IMR-90 (cell line): ENCODE measurements at regions not wholly inside any gene's neighbourhood (a gene's known extent, or its start where the extent isn't known, plus 50 kb on each side); places are given as distances from the start of the nearest gene placed in this dataset.

Experiments used
- ATAC-seq: fragments of 200-7000 bp; cut with Tn5 transposase; 2 replicates; pipeline ENCODE4 v1.9.1; 2020; ENCODE audit warnings: low read depth, mild to moderate bottlenecking, moderate library complexity
- BruUV-seq: library from RNA; stranded (reverse); fragments of 400-500 nt; replicated peaks from 2 replicates; lab custom pipeline; 2021; lab: Mats Ljungman, UMichigan
- CTCF ChIA-PET: fragments of 300-600 bp; formaldehyde crosslinking; extraction: SDS; loops from one replicate; lab custom pipeline; 2021; ENCODE audit warnings: antibody characterized with exemption; lab: Yijun Ruan, JAX
- POLR2A ChIA-PET: fragments of 300-600 bp; sonication (Branson Sonifier 250); formaldehyde crosslinking; loops from one replicate; lab custom pipeline; 2022; ENCODE audit warnings: antibody characterized with exemption; ENCODE audit not compliant: unreplicated experiment; lab: Charles Lee
- DNase-seq: peaks from one replicate; pipeline ENCODE4 v3.0.0; 2013
- H2AFZ ChIP-seq: replicated peaks from 2 replicates; pipeline ENCODE3; 2013; ENCODE audit warnings: low read length, mild to moderate bottlenecking; ENCODE audit not compliant: poor library complexity
- H2AK5ac ChIP-seq: 2 replicates; pipeline ENCODE4 v1.6.1; 2013; ENCODE audit warnings: low read depth, low read length, inconsistent platforms
- H2AK9ac ChIP-seq: replicated peaks from 2 replicates; pipeline ENCODE3; 2013; ENCODE audit warnings: mild to moderate bottlenecking, low read depth, low read length, moderate library complexity; ENCODE audit not compliant: poor library complexity
- H2BK120ac ChIP-seq: 2 replicates; pipeline ENCODE4 v1.6.1; 2013; ENCODE audit warnings: low read depth, low read length, inconsistent platforms
- H2BK15ac ChIP-seq: 3 replicates; pipeline ENCODE4 v1.6.1; 2013; ENCODE audit warnings: low read depth, low read length, inconsistent platforms
- H2BK20ac ChIP-seq: 2 replicates; pipeline ENCODE4 v1.6.1; 2013; ENCODE audit warnings: low read depth, mild to moderate bottlenecking, inconsistent platforms, low read length, moderate library complexity
- H2BK5ac ChIP-seq: 2 replicates; pipeline ENCODE4 v1.6.1; 2013; ENCODE audit warnings: mild to moderate bottlenecking, low read depth, low read length, inconsistent platforms; ENCODE audit not compliant: poor library complexity, severe bottlenecking
- H3K14ac ChIP-seq: replicated peaks from 2 replicates; pipeline ENCODE4 v1.6.1; 2013; ENCODE audit warnings: low read depth, low read length, inconsistent platforms
- H3K18ac ChIP-seq: 2 replicates; pipeline ENCODE4 v1.6.1; 2013; ENCODE audit warnings: low read depth, low read length, control low read depth
- H3K23ac ChIP-seq: 2 replicates; pipeline ENCODE4 v1.6.1; 2013; ENCODE audit warnings: low read depth, low read length, inconsistent platforms
- H3K27ac ChIP-seq: 2 replicates; pipeline ENCODE4 v1.5.1; 2013; ENCODE audit warnings: mild to moderate bottlenecking, control low read depth, low read length; ENCODE audit not compliant: insufficient read depth
- H3K27me3 ChIP-seq: 2 replicates; pipeline ENCODE4 v1.6.1; 2013; ENCODE audit warnings: low read length; ENCODE audit not compliant: control insufficient read depth, insufficient read depth
- H3K36me3 ChIP-seq: 2 replicates; pipeline ENCODE4 v1.6.1; 2013; ENCODE audit warnings: low read length, mixed read lengths; ENCODE audit not compliant: control insufficient read depth, insufficient read depth
- H3K4ac ChIP-seq: 2 replicates; pipeline ENCODE4 v1.6.1; 2013; ENCODE audit warnings: low read depth, low read length, inconsistent platforms
- H3K4me1 ChIP-seq: 2 replicates; pipeline ENCODE4 v1.6.1; 2013; ENCODE audit warnings: low read length, mixed read lengths; ENCODE audit not compliant: control insufficient read depth, insufficient read depth
- H3K4me2 ChIP-seq: 2 replicates; pipeline ENCODE4 v1.6.1; 2013; ENCODE audit warnings: low read depth, mild to moderate bottlenecking, control low read depth, low read length, moderate library complexity
- H3K4me3 ChIP-seq: 2 replicates; pipeline ENCODE4 v1.5.1; 2013; ENCODE audit warnings: low read depth, mild to moderate bottlenecking, control low read depth, low read length, moderate library complexity; ENCODE audit not compliant: insufficient read depth
- H3K56ac ChIP-seq: 2 replicates; pipeline ENCODE4 v1.6.1; 2013; ENCODE audit warnings: low read length, inconsistent platforms; ENCODE audit not compliant: insufficient read depth; ENCODE audit errors: extremely low read depth
- H3K79me1 ChIP-seq, 2 experiments: 2 replicates each; pipeline ENCODE4 v1.6.1; 2013; ENCODE audit warnings: low read length in 2 of 2, inconsistent platforms in 1 of 2, low read depth in 1 of 2
- H3K9ac ChIP-seq: 2 replicates; pipeline ENCODE4 v1.6.1; 2013; ENCODE audit warnings: low read depth, low read length, control low read depth
- H3K9me1 ChIP-seq: 2 replicates; pipeline ENCODE4 v1.6.1; 2013; ENCODE audit warnings: low read length, inconsistent platforms; ENCODE audit not compliant: insufficient read depth
- H3K9me3 ChIP-seq: 2 replicates; pipeline ENCODE4 v1.6.1; 2013; ENCODE audit warnings: low read length; ENCODE audit not compliant: control insufficient read depth, insufficient read depth
- H4K20me1 ChIP-seq: 2 replicates; pipeline ENCODE4 v1.6.1; 2013; ENCODE audit warnings: low read length, inconsistent platforms; ENCODE audit not compliant: insufficient read depth
- H4K5ac ChIP-seq: 2 replicates; pipeline ENCODE4 v1.6.1; 2013; ENCODE audit warnings: mild to moderate bottlenecking, low read depth, low read length, control low read depth
- H4K8ac ChIP-seq, 2 experiments: 2 replicates each; pipeline ENCODE4 v1.6.1; 2013; ENCODE audit warnings: low read depth in 2 of 2, low read length in 2 of 2, control low read depth in 1 of 2, inconsistent platforms in 1 of 2
- H4K91ac ChIP-seq: 2 replicates; pipeline ENCODE4 v1.6.1; 2013; ENCODE audit warnings: low read depth, low read length, inconsistent platforms; ENCODE audit not compliant: insufficient read depth
- BHLHE40 ChIP-seq: fragments of 150-350 bp; IDR thresholded peaks from 2 replicates; pipeline ENCODE4 v1.6.1; 2016; ENCODE audit warnings: mild to moderate bottlenecking, low read depth, low read length
- CEBPB ChIP-seq: IDR thresholded peaks from 2 replicates; pipeline ENCODE4 v1.6.1; 2012; ENCODE audit warnings: low read depth, low read length, improper control_type of control experiment
- CHD1 ChIP-seq: IDR thresholded peaks from 2 replicates; pipeline ENCODE4 v1.6.1; 2012; ENCODE audit warnings: low read depth, low read length, improper control_type of control experiment
- MAFK ChIP-seq: IDR thresholded peaks from 2 replicates; pipeline ENCODE4 v1.6.1; 2012; ENCODE audit warnings: low read depth, low read length, improper control_type of control experiment
- MAZ ChIP-seq: IDR thresholded peaks from 2 replicates; pipeline ENCODE4 v1.6.1; 2012; ENCODE audit warnings: low read depth, mild to moderate bottlenecking, low read length, improper control_type of control experiment, moderate library complexity, borderline replicate concordance
- MXI1 ChIP-seq: IDR thresholded peaks from 2 replicates; pipeline ENCODE4 v1.6.1; 2012; ENCODE audit warnings: low read depth, mild to moderate bottlenecking, low read length, moderate library complexity, borderline replicate concordance
- NFE2L2 ChIP-seq: fragments of 150-350 bp; IDR thresholded peaks from 2 replicates; pipeline ENCODE4 v1.6.1; 2016; ENCODE audit warnings: low read depth, mild to moderate bottlenecking, low read length
- POLR2A ChIP-seq: IDR thresholded peaks from 2 replicates; pipeline ENCODE4 v1.6.1; 2012; ENCODE audit warnings: mild to moderate bottlenecking, low read depth, low read length
- RCOR1 ChIP-seq: IDR thresholded peaks from 2 replicates; pipeline ENCODE4 v1.6.1; 2012; ENCODE audit warnings: mild to moderate bottlenecking, low read length, improper control_type of control experiment; ENCODE audit not compliant: insufficient replicate concordance
- RFX5 ChIP-seq: IDR thresholded peaks from 2 replicates; pipeline ENCODE4 v1.8.0; 2012; ENCODE audit warnings: low read depth, mild to moderate bottlenecking, low read length, moderate library complexity
- WGBS, 2 experiments: methylation state at CpG; one replicate each; pipeline versions ENCODE4 v1.1.5 to v1.1.7; 2013; ENCODE audit warnings: missing lambda C conversion rate in 2 of 2; ENCODE audit not compliant: insufficient read length in 1 of 2; ENCODE audit errors: extremely low coverage in 2 of 2; 5-methylcytosine and 5-hydroxymethylcytosine counted together
- dilution Hi-C: fragments of 300-500 bp; cut with HindIII; formaldehyde crosslinking; loops from one replicate; pipeline ENCODE4 v1.14.3; 2018; ENCODE audit warnings: low sequenced_read_pairs; ENCODE audit not compliant: unreplicated experiment
- in situ Hi-C: fragments of 300-500 bp; cut with MboI; formaldehyde crosslinking; loops from 3 replicates; pipeline ENCODE4 v1.14.3; 2019; ENCODE audit warnings: low sequenced_read_pairs, inconsistent platforms, mixed read lengths
- intact Hi-C: fragments of 100-400 bp; cut with micrococcal nuclease; formaldehyde crosslinking; loops from 2 replicates; pipeline ENCODE4 v1.10.0; 2022
- TF ChIP-seq, protein P1 (sequence below): fragments of 150-350 bp; IDR thresholded peaks from 2 replicates; pipeline ENCODE4 v1.6.1; 2017; ENCODE audit warnings: mild to moderate bottlenecking, antibody characterized with exemption, low read length, low read depth
- TF ChIP-seq, protein P2 (sequence below): fragments of 150-350 bp; IDR thresholded peaks from 2 replicates; pipeline ENCODE4 v1.6.1; 2016; ENCODE audit warnings: low read depth, mild to moderate bottlenecking, low read length, moderate library complexity, borderline replicate concordance

DNA sequence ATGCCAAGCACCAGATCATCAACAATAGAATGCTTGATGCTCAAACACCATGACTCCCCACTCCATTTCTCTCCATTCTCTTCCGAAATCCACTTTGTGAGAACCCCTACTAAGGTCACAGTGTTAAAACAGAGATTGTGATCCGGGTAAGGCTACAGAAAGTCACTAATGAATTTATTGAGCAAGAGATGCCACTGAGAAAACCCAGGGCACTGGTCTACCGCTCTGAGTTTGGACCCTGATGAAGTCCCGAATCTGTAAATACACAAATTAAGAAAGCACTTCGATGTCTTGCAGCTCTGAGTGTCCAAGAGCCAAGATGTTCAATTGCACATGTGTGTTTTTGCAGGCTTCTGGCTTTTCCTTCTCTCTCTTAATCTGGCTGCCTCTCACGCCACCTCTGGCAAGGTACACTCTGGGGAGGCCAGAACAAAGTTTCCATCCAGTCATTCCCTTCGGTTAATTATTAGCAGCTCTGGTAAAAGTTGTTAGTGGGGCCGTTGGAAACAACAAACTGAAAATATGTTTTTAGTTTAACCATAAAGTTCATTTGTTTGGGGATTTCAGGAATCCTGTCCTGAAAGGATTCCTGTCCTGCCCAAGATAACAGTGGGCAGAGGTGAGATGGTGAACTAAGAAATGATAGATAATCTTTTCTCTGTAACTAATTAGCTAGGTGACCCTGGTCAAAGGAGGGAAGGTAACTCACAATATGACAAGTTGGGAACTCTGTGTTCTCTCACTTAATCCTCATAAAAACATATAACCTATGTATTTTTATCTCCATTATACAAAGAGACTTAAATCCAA is 75.4 kb downstream of the BTG1 start (continued):
- TF ChIP-seq, protein P1, sequence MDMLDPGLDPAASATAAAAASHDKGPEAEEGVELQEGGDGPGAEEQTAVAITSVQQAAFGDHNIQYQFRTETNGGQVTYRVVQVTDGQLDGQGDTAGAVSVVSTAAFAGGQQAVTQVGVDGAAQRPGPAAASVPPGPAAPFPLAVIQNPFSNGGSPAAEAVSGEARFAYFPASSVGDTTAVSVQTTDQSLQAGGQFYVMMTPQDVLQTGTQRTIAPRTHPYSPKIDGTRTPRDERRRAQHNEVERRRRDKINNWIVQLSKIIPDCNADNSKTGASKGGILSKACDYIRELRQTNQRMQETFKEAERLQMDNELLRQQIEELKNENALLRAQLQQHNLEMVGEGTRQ: no peak
- no peak for TF ChIP-seq RFX5

DNA sequence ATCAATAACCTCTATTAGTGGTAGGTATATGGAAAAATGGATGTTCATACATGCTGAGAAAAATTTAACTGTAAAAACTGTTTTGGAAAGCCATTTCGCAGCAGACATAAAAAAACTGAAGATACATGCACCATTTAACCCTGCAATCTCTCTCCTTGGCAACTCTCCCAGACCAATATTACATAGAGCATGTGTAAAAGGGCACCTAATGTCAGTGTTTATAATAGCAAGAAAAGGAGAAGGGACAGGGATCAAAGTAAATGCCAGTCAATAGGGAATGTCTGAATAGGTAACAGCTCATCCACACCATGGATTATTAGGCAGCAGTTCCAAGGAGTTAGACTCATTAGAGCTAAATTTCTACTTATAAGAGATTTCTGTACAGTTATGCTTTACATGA is 77.2 kb downstream of the BTG1 start:
- Histone ChIP-seq H2BK20ac (no peak overlapping the region), H4K91ac (no peak overlapping the region), H2AK9ac (no peak overlapping the region), H3K27me3 (no peaks in the 10 kb centered on the region), H3K4me3 (no peak overlapping the region), H2BK5ac (peak overlapping the region; percentile 69), H3K9ac (no peak overlapping the region), H3K4ac (no peak overlapping the region), H4K20me1 (no peaks in the 10 kb centered on the region), H3K4me1 (peaks cover 5% of the 10 kb centered on the region), H2AK5ac (peak overlapping the region; percentile 69; the same call in 1 of the 2 replicates), H3K4me2 (no peak overlapping the region), H4K5ac (no peak overlapping the region; the same call in 1 of the 2 replicates), H3K9me1 (peaks cover 4% of the 10 kb centered on the region), H3K9me3 (no peaks in the 10 kb centered on the region), H3K56ac (no peak overlapping the region), H2BK120ac (no peak overlapping the region; the same call in 1 of the 2 replicates), H3K14ac (no peak overlapping the region), H3K23ac (no peak overlapping the region), H3K36me3 (no peaks in the 10 kb centered on the region), H3K79me1 (peaks cover 4 to 6% of the 10 kb centered on the region in 2 experiments; a peak in 3 of 4 replicates), H4K8ac (no peak overlapping the region), H3K27ac (no peak overlapping the region), H3K18ac (peak overlapping the region; percentile 54; the same call in 1 of the 2 replicates), H2AFZ (no peak overlapping the region), H2BK15ac (no peak overlapping the region)
- no CpG with 5 or more reads among the region's 1 CpG for WGBS, 2 experiments
- in situ Hi-C loops: no loop called here
- DNase-seq (no peak), ATAC-seq (no peak)
- CTCF ChIA-PET: no interaction called here
- dilution Hi-C loops: no loop called here
- POLR2A ChIA-PET: no interaction called here
- no TSS peak for BruUV-seq
- intact Hi-C loops: loop anchor here (10.0 kb wide), 1 partner anchor 254 kb away; no protein-coding TSS in a partner anchor
- no peak for TF ChIP-seq RFX5
- no peak for TF ChIP-seq MAFK
- TF ChIP-seq, protein P1: no peak
- no peak for TF ChIP-seq MAZ
- no peak for TF ChIP-seq CHD1
- TF ChIP-seq RCOR1: no peak
- no peak for TF ChIP-seq MXI1
- TF ChIP-seq CEBPB: no peak
- TF ChIP-seq BHLHE40: no peak
- no peak for TF ChIP-seq NFE2L2
- TF ChIP-seq, protein P2, sequence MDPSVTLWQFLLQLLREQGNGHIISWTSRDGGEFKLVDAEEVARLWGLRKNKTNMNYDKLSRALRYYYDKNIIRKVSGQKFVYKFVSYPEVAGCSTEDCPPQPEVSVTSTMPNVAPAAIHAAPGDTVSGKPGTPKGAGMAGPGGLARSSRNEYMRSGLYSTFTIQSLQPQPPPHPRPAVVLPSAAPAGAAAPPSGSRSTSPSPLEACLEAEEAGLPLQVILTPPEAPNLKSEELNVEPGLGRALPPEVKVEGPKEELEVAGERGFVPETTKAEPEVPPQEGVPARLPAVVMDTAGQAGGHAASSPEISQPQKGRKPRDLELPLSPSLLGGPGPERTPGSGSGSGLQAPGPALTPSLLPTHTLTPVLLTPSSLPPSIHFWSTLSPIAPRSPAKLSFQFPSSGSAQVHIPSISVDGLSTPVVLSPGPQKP: no peak
- no peak for TF ChIP-seq POLR2A
